Testis (tissue), 2 donors: ENCODE measurements at regions not wholly inside any gene's neighbourhood (a gene's known extent, or its start where the extent isn't known, plus 50 kb on each side); places are given as distances from the start of the nearest gene placed in this dataset.

Experiments
- DNase-seq: peaks from one replicate; pipeline ENCODE4 v3.0.0-alpha.2; 2019
- H3K27ac ChIP-seq, 2 donors: fragments of 200-600 bp; sonication (generic); one replicate each; pipeline ENCODE4 v1.5.1; 2019
- H3K27me3 ChIP-seq: fragments of 200-600 bp; sonication (generic); one replicate; pipeline ENCODE4 v1.5.1; 2019
- H3K36me3 ChIP-seq: fragments of 200-600 bp; sonication (generic); one replicate; pipeline ENCODE4 v1.5.1; 2017; ENCODE audit warnings: low read depth; ENCODE audit errors: missing control alignments
- H3K4me1 ChIP-seq: fragments of 200-600 bp; sonication (generic); one replicate; pipeline ENCODE4 v1.5.1; 2019
- H3K4me3 ChIP-seq, 2 donors: fragments of 200-600 bp; sonication (generic); one replicate each; pipeline ENCODE4 v1.5.1; 2017 to 2019
- H3K9me3 ChIP-seq: fragments of 200-600 bp; sonication (generic); one replicate; pipeline ENCODE4 v1.5.1; 2017
- CTCF ChIP-seq, 3 experiments: fragments of 450-650 bp in 2 of 3; fragments of 200-600 bp in 1 of 3; sonication (generic) in 1 of 3; IDR thresholded peaks; one replicate each; pipeline ENCODE4 v1.5.1; 2016 to 2019; ENCODE audit warnings: antibody characterized with exemption in 3 of 3, mild to moderate bottlenecking in 2 of 3, moderate library complexity in 1 of 3
- POLR2A ChIP-seq: fragments of 450-650 bp; IDR thresholded peaks from one replicate; pipeline ENCODE4 v1.6.1; 2017; ENCODE audit warnings: antibody characterized with exemption, mild to moderate bottlenecking, moderate library complexity
- WGBS, 2 donors: methylation state at CpG; one replicate each; pipeline ENCODE4 v1.1.5; 2018; 5-methylcytosine and 5-hydroxymethylcytosine counted together
- intact Hi-C: fragments of 100-400 bp; cut with DNase I; formaldehyde crosslinking; loops from one replicate; pipeline ENCODE4 v1.15.1; 2023; ENCODE audit warnings: low total_unique reads

GRCh38 chr3:150104564-150104963, 133.9 kb upstream of the PFN2 start:
- H3K36me3 ChIP-seq, result no peaks in the 10 kb centered on the region
- WGBS, 2 donors, result 75 to 82% methylated on average over 3 of the region's 3 CpGs
- TF ChIP-seq POLR2A (no peak), CTCF (IDR thresholded peaks at IDR 0.05) (no peak)
- H3K9me3 ChIP-seq, result no peaks in the 10 kb centered on the region
- no peaks in the 10 kb centered on the region for H3K4me1 ChIP-seq
- H3K27me3 ChIP-seq, result no peaks in the 10 kb centered on the region
- no peak overlapping the region for H3K4me3 ChIP-seq
- intact Hi-C loops, result no loop called here
- DNase-seq, result no peak
- no peak overlapping the region for H3K27ac ChIP-seq

- Histone ChIP-seq H3K27ac (no peak overlapping the region), H3K9me3 (no peaks in the 10 kb centered on the region), H3K4me1 (no peaks in the 10 kb centered on the region), H3K36me3 (no peaks in the 10 kb centered on the region), H3K27me3 (no peaks in the 10 kb centered on the region), H3K4me3 (no peak overlapping the region)
- WGBS, 2 donors, result 85 to 97% methylated on average over 1 of the region's 1 CpG
- intact Hi-C loops, result no loop called here
- TF ChIP-seq CTCF (IDR thresholded peaks at IDR 0.05), result no peak
- TF ChIP-seq POLR2A, result no peak
- no peak for DNase-seq
Observed at GRCh38 chr3:150101016-150101415, 130.3 kb upstream of the PFN2 start.

GRCh38 chr3:150098621-150099020, 127.9 kb upstream of the PFN2 start:
- DNase-seq, result no peak
- Histone ChIP-seq H3K4me3 (no peak overlapping the region), H3K27me3 (no peaks in the 10 kb centered on the region), H3K36me3 (no peaks in the 10 kb centered on the region), H3K27ac (no peak overlapping the region), H3K4me1 (no peaks in the 10 kb centered on the region), H3K9me3 (no peaks in the 10 kb centered on the region)
- WGBS, 2 donors, result 93 to 95% methylated on average over 3 of the region's 3 CpGs
- intact Hi-C loops, result no loop called here
- TF ChIP-seq CTCF (IDR thresholded peaks at IDR 0.05) (no peak), POLR2A (no peak)

- TF ChIP-seq CTCF (IDR thresholded peaks at IDR 0.05) (no peak), POLR2A (no peak)
- H3K4me1 ChIP-seq, result no peaks in the 10 kb centered on the region
- intact Hi-C loops, result no loop called here
- H3K36me3 ChIP-seq, result no peaks in the 10 kb centered on the region
- H3K4me3 ChIP-seq, result no peak overlapping the region
- no peaks in the 10 kb centered on the region for H3K27me3 ChIP-seq
- DNase-seq, result no peak
- WGBS, 2 donors, result 91% methylated on average over 4 of the region's 4 CpGs
- H3K27ac ChIP-seq, result no peak overlapping the region
- no peaks in the 10 kb centered on the region for H3K9me3 ChIP-seq
Observed at GRCh38 chr3:150097588-150097890, 126.8 kb upstream of the PFN2 start.

- no peak overlapping the region for H3K4me3 ChIP-seq
- H3K36me3 ChIP-seq, result no peaks in the 10 kb centered on the region
- WGBS, 2 donors, result 49 to 56% methylated on average over 3 of the region's 3 CpGs
- TF ChIP-seq CTCF (IDR thresholded peaks at IDR 0.05) (no peak), POLR2A (no peak)
- no peaks in the 10 kb centered on the region for H3K4me1 ChIP-seq
- no peaks in the 10 kb centered on the region for H3K27me3 ChIP-seq
- H3K9me3 ChIP-seq, result no peaks in the 10 kb centered on the region
- no peak overlapping the region for H3K27ac ChIP-seq
- intact Hi-C loops, result no loop called here
- no peak for DNase-seq
Observed at GRCh38 chr3:150096700-150097587, 126.2 kb upstream of the PFN2 start.
